ENCODE measurements at regions not wholly inside any gene's neighbourhood (a gene's known extent, or its start where the extent isn't known, plus 50 kb on each side); places are given as distances from the start of the nearest gene placed in this dataset.

GRCh38 chr1:30192969-30193630 lies 530.3 kb downstream of the MATN1 start:
- DNase-seq: no peak

- DNase-seq: peak; percentile 68
These were observed 532.2 kb downstream of the MATN1 start for GRCh38 chr1:30191154-30191702.

GRCh38 chr1:30190511-30191153 lies 532.8 kb downstream of the MATN1 start:
- no peak for DNase-seq

- no peak for DNase-seq
These were observed 533.4 kb downstream of the MATN1 start for GRCh38 chr1:30189818-30190500.

GRCh38 chr1:30188999-30189398 lies 534.4 kb downstream of the MATN1 start:
- no peak for DNase-seq

GRCh38 chr1:30188329-30188728 lies 535.1 kb downstream of the MATN1 start:
- no peak for DNase-seq

- no peak for DNase-seq
These were observed 535.9 kb downstream of the MATN1 start for GRCh38 chr1:30187413-30188023.

GRCh38 chr1:30186586-30186985 lies 536.8 kb downstream of the MATN1 start:
- DNase-seq: no peak

- no peak for DNase-seq
These were observed 537.6 kb downstream of the MATN1 start for GRCh38 chr1:30185809-30186208.

GRCh38 chr1:30185313-30185712 lies 538.1 kb downstream of the MATN1 start:
- DNase-seq: no peak

GRCh38 chr1:30184393-30185141 lies 538.8 kb downstream of the MATN1 start:
- DNase-seq: no peak

GRCh38 chr1:30183895-30184294 lies 539.5 kb downstream of the MATN1 start:
- no peak for DNase-seq

- no peak for DNase-seq
These were observed 540.4 kb downstream of the MATN1 start for GRCh38 chr1:30183006-30183405.

GRCh38 chr1:30179942-30180543 lies 543.3 kb downstream of the MATN1 start:
- DNase-seq: no peak

GRCh38 chr1:30176477-30176876 lies 546.9 kb downstream of the MATN1 start:
- DNase-seq: no peak

GRCh38 chr1:30174499-30174898 lies 548.9 kb downstream of the MATN1 start:
- DNase-seq: no peak

GRCh38 chr1:30173560-30173959 lies 549.8 kb downstream of the MATN1 start:
- DNase-seq: no peak

- no peak for DNase-seq
These were observed 550.6 kb downstream of the MATN1 start for GRCh38 chr1:30172757-30173156.

- no peak for DNase-seq
These were observed 551.1 kb downstream of the MATN1 start for GRCh38 chr1:30172299-30172694.

GRCh38 chr1:30171537-30172298 lies 551.7 kb downstream of the MATN1 start:
- no peak for DNase-seq

- DNase-seq: no peak
These were observed 554.1 kb downstream of the MATN1 start for GRCh38 chr1:30169269-30169668.

Measured in central memory CD4-positive, alpha-beta T cell (primary cell).